Astrocyte (in vitro differentiated cells and primary cell): ENCODE measurements at regions not wholly inside any gene's neighbourhood (a gene's known extent, or its start where the extent isn't known, plus 50 kb on each side); places are given as distances from the start of the nearest gene placed in this dataset.

Experiments used
- DNase-seq: peaks from one replicate; pipeline ENCODE4 v3.0.0-alpha.2; 2010; ENCODE audit warnings: low read depth
- FAIRE-seq: peaks from 2 replicates; lab custom pipeline; 2011; peaks lifted over from hg19 to GRCh38; lab: Jason Lieb, UNC
- H2AFZ ChIP-seq: 2 replicates; pipeline ENCODE4 v1.6.0; 2012; ENCODE audit warnings: low read depth, low read length, inconsistent platforms
- H3K27ac ChIP-seq: 2 replicates; pipeline ENCODE4 v1.5.1; 2011; ENCODE audit warnings: low read depth, low read length, inconsistent platforms
- H3K27me3 ChIP-seq: 2 replicates; pipeline ENCODE4 v1.6.0; 2011; ENCODE audit warnings: low read length, inconsistent platforms; ENCODE audit not compliant: insufficient read depth
- H3K36me3 ChIP-seq: 2 replicates; pipeline ENCODE4 v1.5.1; 2011; ENCODE audit warnings: low read length, inconsistent platforms; ENCODE audit not compliant: insufficient read depth
- H3K4me1 ChIP-seq: 2 replicates; pipeline ENCODE4 v1.5.1; 2011; ENCODE audit warnings: low read length, inconsistent platforms; ENCODE audit not compliant: insufficient read depth
- H3K4me2 ChIP-seq: 2 replicates; pipeline ENCODE4 v1.6.0; 2012; ENCODE audit warnings: low read length, inconsistent platforms
- H3K4me3 ChIP-seq: 2 replicates; pipeline ENCODE4 v1.5.1; 2011; ENCODE audit warnings: low read depth, mild to moderate bottlenecking, low read length, inconsistent platforms; ENCODE audit not compliant: insufficient read depth
- H3K79me2 ChIP-seq: 2 replicates; pipeline ENCODE4 v1.6.0; 2012; ENCODE audit warnings: mild to moderate bottlenecking, low read length, inconsistent platforms; ENCODE audit not compliant: insufficient read depth
- H3K9ac ChIP-seq: 2 replicates; pipeline ENCODE4 v1.6.0; 2012; ENCODE audit warnings: mild to moderate bottlenecking, low read length, inconsistent platforms
- H3K9me3 ChIP-seq: 2 replicates; pipeline ENCODE4 v1.5.1; 2012; ENCODE audit warnings: low read depth, mild to moderate bottlenecking, low read length, inconsistent platforms; ENCODE audit not compliant: insufficient read depth
- H4K20me1 ChIP-seq: 2 replicates; pipeline ENCODE4 v1.6.0; 2012; ENCODE audit warnings: low read length, inconsistent platforms; ENCODE audit not compliant: insufficient read depth
- H3K27ac Mint-ChIP-seq: one replicate; pipeline ENCODE4 v1.8.0; 2021; ENCODE audit warnings: mild to moderate bottlenecking, mixed read lengths; ENCODE audit not compliant: unreplicated experiment
- H3K27me3 Mint-ChIP-seq: one replicate; pipeline ENCODE4 v1.8.0; 2021; ENCODE audit warnings: low read depth, mixed read lengths; ENCODE audit not compliant: unreplicated experiment
- H3K36me3 Mint-ChIP-seq: one replicate; pipeline ENCODE4 v1.8.0; 2021; ENCODE audit warnings: low read depth, mixed read lengths; ENCODE audit not compliant: unreplicated experiment
- H3K4me1 Mint-ChIP-seq: one replicate; pipeline ENCODE4 v1.8.0; 2021; ENCODE audit warnings: low read depth, mixed read lengths; ENCODE audit not compliant: unreplicated experiment
- H3K4me3 Mint-ChIP-seq: one replicate; pipeline ENCODE4 v1.8.0; 2021; ENCODE audit warnings: mild to moderate bottlenecking, moderate library complexity, mixed read lengths; ENCODE audit not compliant: unreplicated experiment
- H3K9me3 Mint-ChIP-seq: one replicate; pipeline ENCODE4 v1.8.0; 2021; ENCODE audit warnings: mild to moderate bottlenecking, mixed read lengths; ENCODE audit not compliant: unreplicated experiment
- CTCF ChIP-seq: IDR thresholded peaks from 2 replicates; pipeline ENCODE4 v1.5.1; 2011; ENCODE audit warnings: low read depth, mild to moderate bottlenecking, inconsistent platforms, low read length, moderate library complexity; ENCODE audit not compliant: insufficient read depth
- EZH2 ChIP-seq: IDR thresholded peaks from 2 replicates; pipeline ENCODE4 v1.6.1; 2012; ENCODE audit warnings: mild to moderate bottlenecking, low read length, inconsistent platforms; ENCODE audit not compliant: insufficient read depth

DNA sequence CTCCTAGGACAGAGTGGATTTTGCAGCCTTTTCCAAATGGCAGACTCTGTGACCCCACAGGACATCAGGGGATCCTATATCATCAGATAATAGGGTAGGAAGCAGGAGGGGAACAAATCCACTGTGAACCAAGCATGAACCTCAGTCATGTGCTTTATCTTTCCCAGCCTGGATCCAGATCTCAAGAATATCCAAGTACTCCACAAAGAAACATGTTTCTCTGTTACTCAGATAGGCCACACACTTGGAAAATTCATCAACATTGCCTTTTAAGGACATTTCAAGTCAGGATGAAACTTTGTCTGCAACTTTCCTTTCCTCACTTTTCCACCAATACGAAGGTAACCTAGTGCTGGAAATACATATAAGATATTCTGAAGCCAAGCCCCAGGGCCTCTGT is 85.8 kb downstream of the RDH14 start:
- TF ChIP-seq CTCF: no peak
- no peaks in the 10 kb centered on the region for H3K9me3 ChIP-seq
- H4K20me1 ChIP-seq: no peaks in the 10 kb centered on the region
- H3K79me2 ChIP-seq: no peaks in the 10 kb centered on the region
- H3K4me3 ChIP-seq: no peak overlapping the region
- H3K9ac ChIP-seq: no peak overlapping the region
- FAIRE-seq (peak; percentile 9), DNase-seq (peak; percentile 10)
- peaks cover 18% of the 10 kb centered on the region for H3K4me1 Mint-ChIP-seq
- H3K27ac ChIP-seq: no peak overlapping the region
- peaks cover 2% of the 10 kb centered on the region for H3K27me3 Mint-ChIP-seq
- no peak overlapping the region for H3K27ac Mint-ChIP-seq
- H3K36me3 ChIP-seq: no peaks in the 10 kb centered on the region
- no peak overlapping the region for H3K4me3 Mint-ChIP-seq
- no peak overlapping the region for H3K4me2 ChIP-seq
- H3K36me3 Mint-ChIP-seq: no peaks in the 10 kb centered on the region
- no peak overlapping the region for H2AFZ ChIP-seq
- H3K27me3 ChIP-seq: no peaks in the 10 kb centered on the region
- H3K9me3 Mint-ChIP-seq: peaks cover 5% of the 10 kb centered on the region
- H3K4me1 ChIP-seq: peaks cover 17% of the 10 kb centered on the region

DNA sequence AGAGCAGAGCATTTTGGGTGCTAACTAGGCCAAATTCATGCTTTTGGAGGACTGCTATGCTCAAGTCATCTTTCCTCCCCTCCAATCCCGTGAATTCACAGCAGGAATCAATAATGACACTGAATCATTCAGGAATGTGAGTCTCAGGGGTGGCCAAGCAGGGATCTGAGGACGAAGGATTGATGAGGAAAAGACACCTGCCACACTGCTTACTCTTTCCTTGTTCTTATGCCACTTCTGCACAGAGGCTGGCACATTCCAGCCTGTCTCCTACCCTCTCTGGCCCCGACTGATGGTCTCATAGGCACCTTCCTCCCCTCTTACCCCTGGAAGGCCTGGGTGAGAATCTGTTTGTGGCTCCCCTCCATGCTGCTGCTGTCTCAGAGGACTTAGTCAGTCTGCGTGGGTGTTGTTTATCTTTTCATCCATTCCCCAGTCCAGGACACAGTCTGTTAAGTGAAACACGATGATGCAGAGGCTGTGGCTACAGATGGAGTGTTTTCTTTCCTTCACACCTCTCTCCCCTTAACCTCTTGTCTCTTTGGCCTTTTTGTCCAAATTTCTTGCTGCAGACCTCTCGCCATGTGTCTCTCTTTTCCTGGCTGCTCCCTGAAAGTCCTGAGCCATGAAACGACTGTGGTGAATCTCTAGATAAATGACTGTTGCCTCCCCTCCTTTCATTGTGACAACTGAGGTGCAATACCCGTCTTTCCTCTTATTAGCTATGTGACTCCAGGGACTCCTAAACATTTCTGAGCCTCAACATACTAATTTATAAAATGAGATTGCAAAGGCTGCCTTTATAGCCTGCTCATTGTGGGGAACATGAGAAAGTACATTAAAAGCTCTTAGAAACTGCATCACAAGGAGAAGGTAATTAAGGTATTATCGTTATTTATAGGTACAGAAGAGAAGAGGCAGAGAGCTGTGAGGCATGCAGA is 86.9 kb downstream of the RDH14 start:
- Mint-ChIP-seq H3K4me1 (peaks cover 18% of the 10 kb centered on the region), H3K36me3 (no peaks in the 10 kb centered on the region), H3K4me3 (no peak overlapping the region), H3K27me3 (peaks cover 2% of the 10 kb centered on the region), H3K9me3 (peaks cover 5% of the 10 kb centered on the region), H3K27ac (peak overlapping the region; percentile 35)
- Histone ChIP-seq H3K4me3 (peak overlapping the region; percentile 5), H3K27me3 (no peaks in the 10 kb centered on the region), H3K79me2 (no peaks in the 10 kb centered on the region), H3K36me3 (no peaks in the 10 kb centered on the region), H4K20me1 (no peaks in the 10 kb centered on the region), H3K4me2 (peak overlapping the region; percentile 71), H2AFZ (peak overlapping the region; percentile 48), H3K9ac (peak overlapping the region; percentile 54), H3K4me1 (peaks cover 17% of the 10 kb centered on the region), H3K9me3 (no peaks in the 10 kb centered on the region), H3K27ac (peak overlapping the region; percentile 78)
- TF ChIP-seq EZH2 (no peak), CTCF (no peak)
- peak; percentile 98 for FAIRE-seq
- DNase-seq: peak; percentile 96
